Activated naive CD8-positive, alpha-beta T cell treated with anti-CD3 and anti-CD28 coated beads for 36 hours (primary cell): ENCODE measurements at regions not wholly inside any gene's neighbourhood (a gene's known extent, or its start where the extent isn't known, plus 50 kb on each side); places are given as distances from the start of the nearest gene placed in this dataset.

Source experiments
- DNase-seq: peaks from one replicate; pipeline ENCODE4 v3.0.0; 2021
- H3K27ac Mint-ChIP-seq: one replicate; pipeline ENCODE4 v1.8.0; 2022; ENCODE audit warnings: mild to moderate bottlenecking, moderate library complexity, mixed read lengths
- H3K27me3 Mint-ChIP-seq: one replicate; pipeline ENCODE4 v1.8.0; 2022; ENCODE audit warnings: mild to moderate bottlenecking, mixed read lengths
- H3K36me3 Mint-ChIP-seq: one replicate; pipeline ENCODE4 v1.8.0; 2021; ENCODE audit warnings: mild to moderate bottlenecking, mixed read lengths
- H3K4me1 Mint-ChIP-seq: one replicate; pipeline ENCODE4 v1.8.0; 2021; ENCODE audit warnings: mixed read lengths
- H3K4me3 Mint-ChIP-seq: one replicate; pipeline ENCODE4 v1.8.0; 2022; ENCODE audit warnings: mild to moderate bottlenecking, moderate library complexity, mixed read lengths
- H3K9me3 Mint-ChIP-seq: one replicate; pipeline ENCODE4 v1.8.0; 2022; ENCODE audit warnings: mixed read lengths

GRCh38 chr2:9142551-9143263, 63.9 kb upstream of the ASAP2 start:
- Mint-ChIP-seq H3K4me1 (peaks cover 5% of the 10 kb centered on the region), H3K36me3 (no peaks in the 10 kb centered on the region), H3K27me3 (peaks cover 13% of the 10 kb centered on the region), H3K9me3 (no peaks in the 10 kb centered on the region), H3K4me3 (peak overlapping the region; percentile 14), H3K27ac (no peak overlapping the region)
- peak; percentile 85 for DNase-seq

- DNase-seq, result no peak
- Mint-ChIP-seq H3K4me3 (no peak overlapping the region), H3K36me3 (no peaks in the 10 kb centered on the region), H3K27me3 (peaks cover 13% of the 10 kb centered on the region), H3K9me3 (no peaks in the 10 kb centered on the region), H3K4me1 (peaks cover 5% of the 10 kb centered on the region), H3K27ac (no peak overlapping the region)
Measured at GRCh38 chr2:9141706-9142460, 64.7 kb upstream of the ASAP2 start.

GRCh38 chr2:9141091-9141667, 65.4 kb upstream of the ASAP2 start:
- Mint-ChIP-seq H3K4me1 (peaks cover 5% of the 10 kb centered on the region), H3K27ac (no peak overlapping the region), H3K9me3 (no peaks in the 10 kb centered on the region), H3K27me3 (peaks cover 13% of the 10 kb centered on the region), H3K36me3 (no peaks in the 10 kb centered on the region), H3K4me3 (no peak overlapping the region)
- no peak for DNase-seq

GRCh38 chr2:9140645-9141044, 66.0 kb upstream of the ASAP2 start:
- H3K27ac Mint-ChIP-seq, result no peak overlapping the region
- H3K36me3 Mint-ChIP-seq, result no peaks in the 10 kb centered on the region
- no peaks in the 10 kb centered on the region for H3K9me3 Mint-ChIP-seq
- no peak overlapping the region for H3K4me3 Mint-ChIP-seq
- peaks cover 5% of the 10 kb centered on the region for H3K4me1 Mint-ChIP-seq
- H3K27me3 Mint-ChIP-seq, result peaks cover 13% of the 10 kb centered on the region
- no peak for DNase-seq

GRCh38 chr2:9139491-9140443, 66.8 kb upstream of the ASAP2 start:
- H3K4me3 Mint-ChIP-seq, result no peak overlapping the region
- DNase-seq, result peak; percentile 63
- H3K4me1 Mint-ChIP-seq, result peaks cover 5% of the 10 kb centered on the region
- H3K36me3 Mint-ChIP-seq, result no peaks in the 10 kb centered on the region
- no peaks in the 10 kb centered on the region for H3K9me3 Mint-ChIP-seq
- no peak overlapping the region for H3K27ac Mint-ChIP-seq
- peaks cover 13% of the 10 kb centered on the region for H3K27me3 Mint-ChIP-seq

- no peak for DNase-seq
- Mint-ChIP-seq H3K27me3 (peaks cover 8% of the 10 kb centered on the region), H3K4me3 (no peak overlapping the region), H3K27ac (no peak overlapping the region), H3K9me3 (no peaks in the 10 kb centered on the region), H3K4me1 (peaks cover 2% of the 10 kb centered on the region), H3K36me3 (no peaks in the 10 kb centered on the region)
Measured at GRCh38 chr2:9137379-9138150, 69.0 kb upstream of the ASAP2 start.

GRCh38 chr2:9135822-9136558, 70.6 kb upstream of the ASAP2 start:
- Mint-ChIP-seq H3K27me3 (peaks cover 5% of the 10 kb centered on the region), H3K4me1 (no peaks in the 10 kb centered on the region), H3K4me3 (no peak overlapping the region), H3K9me3 (no peaks in the 10 kb centered on the region), H3K36me3 (no peaks in the 10 kb centered on the region), H3K27ac (no peak overlapping the region)
- no peak for DNase-seq

GRCh38 chr2:9127316-9127715, 79.3 kb upstream of the ASAP2 start:
- DNase-seq, result no peak
- Mint-ChIP-seq H3K27ac (no peak overlapping the region), H3K27me3 (no peaks in the 10 kb centered on the region), H3K4me1 (no peaks in the 10 kb centered on the region), H3K4me3 (no peak overlapping the region), H3K36me3 (no peaks in the 10 kb centered on the region), H3K9me3 (peaks cover 7% of the 10 kb centered on the region)

GRCh38 chr2:9126540-9126939, 80.1 kb upstream of the ASAP2 start:
- Mint-ChIP-seq H3K9me3 (peaks cover 7% of the 10 kb centered on the region), H3K27me3 (no peaks in the 10 kb centered on the region), H3K4me3 (no peak overlapping the region), H3K36me3 (no peaks in the 10 kb centered on the region), H3K4me1 (no peaks in the 10 kb centered on the region), H3K27ac (no peak overlapping the region)
- DNase-seq, result no peak

GRCh38 chr2:9124231-9124741, 82.3 kb upstream of the ASAP2 start:
- no peak for DNase-seq
- Mint-ChIP-seq H3K9me3 (peaks cover 7% of the 10 kb centered on the region), H3K27me3 (no peaks in the 10 kb centered on the region), H3K36me3 (no peaks in the 10 kb centered on the region), H3K27ac (no peak overlapping the region), H3K4me3 (no peak overlapping the region), H3K4me1 (no peaks in the 10 kb centered on the region)

GRCh38 chr2:9123069-9123468, 83.5 kb upstream of the ASAP2 start:
- no peaks in the 10 kb centered on the region for H3K36me3 Mint-ChIP-seq
- no peak overlapping the region for H3K27ac Mint-ChIP-seq
- no peaks in the 10 kb centered on the region for H3K27me3 Mint-ChIP-seq
- H3K4me3 Mint-ChIP-seq, result no peak overlapping the region
- peaks cover 7% of the 10 kb centered on the region for H3K9me3 Mint-ChIP-seq
- no peaks in the 10 kb centered on the region for H3K4me1 Mint-ChIP-seq
- DNase-seq, result no peak

- H3K4me1 Mint-ChIP-seq, result no peaks in the 10 kb centered on the region
- H3K36me3 Mint-ChIP-seq, result no peaks in the 10 kb centered on the region
- H3K4me3 Mint-ChIP-seq, result no peak overlapping the region
- H3K9me3 Mint-ChIP-seq, result peaks cover 7% of the 10 kb centered on the region
- no peaks in the 10 kb centered on the region for H3K27me3 Mint-ChIP-seq
- no peak for DNase-seq
- H3K27ac Mint-ChIP-seq, result no peak overlapping the region
Measured at GRCh38 chr2:9122367-9122766, 84.2 kb upstream of the ASAP2 start.

- no peaks in the 10 kb centered on the region for H3K36me3 Mint-ChIP-seq
- H3K4me3 Mint-ChIP-seq, result no peak overlapping the region
- no peaks in the 10 kb centered on the region for H3K9me3 Mint-ChIP-seq
- H3K4me1 Mint-ChIP-seq, result no peaks in the 10 kb centered on the region
- H3K27ac Mint-ChIP-seq, result no peak overlapping the region
- DNase-seq, result no peak
- no peaks in the 10 kb centered on the region for H3K27me3 Mint-ChIP-seq
Measured at GRCh38 chr2:9118383-9118960, 88.1 kb upstream of the ASAP2 start.
